Epithelial cell of prostate (primary cell): ENCODE measurements at regions not wholly inside any gene's neighbourhood (a gene's known extent, or its start where the extent isn't known, plus 50 kb on each side); places are given as distances from the start of the nearest gene placed in this dataset.

Source experiments
- DNase-seq: peaks from one replicate; pipeline ENCODE4 v3.0.0-alpha.2; 2011; ENCODE audit warnings: low read depth, low spot score
- H3K27ac ChIP-seq: fragments of 450-650 bp; 2 replicates; pipeline ENCODE4 v1.5.1; 2017; ENCODE audit warnings: mild to moderate bottlenecking

DNA sequence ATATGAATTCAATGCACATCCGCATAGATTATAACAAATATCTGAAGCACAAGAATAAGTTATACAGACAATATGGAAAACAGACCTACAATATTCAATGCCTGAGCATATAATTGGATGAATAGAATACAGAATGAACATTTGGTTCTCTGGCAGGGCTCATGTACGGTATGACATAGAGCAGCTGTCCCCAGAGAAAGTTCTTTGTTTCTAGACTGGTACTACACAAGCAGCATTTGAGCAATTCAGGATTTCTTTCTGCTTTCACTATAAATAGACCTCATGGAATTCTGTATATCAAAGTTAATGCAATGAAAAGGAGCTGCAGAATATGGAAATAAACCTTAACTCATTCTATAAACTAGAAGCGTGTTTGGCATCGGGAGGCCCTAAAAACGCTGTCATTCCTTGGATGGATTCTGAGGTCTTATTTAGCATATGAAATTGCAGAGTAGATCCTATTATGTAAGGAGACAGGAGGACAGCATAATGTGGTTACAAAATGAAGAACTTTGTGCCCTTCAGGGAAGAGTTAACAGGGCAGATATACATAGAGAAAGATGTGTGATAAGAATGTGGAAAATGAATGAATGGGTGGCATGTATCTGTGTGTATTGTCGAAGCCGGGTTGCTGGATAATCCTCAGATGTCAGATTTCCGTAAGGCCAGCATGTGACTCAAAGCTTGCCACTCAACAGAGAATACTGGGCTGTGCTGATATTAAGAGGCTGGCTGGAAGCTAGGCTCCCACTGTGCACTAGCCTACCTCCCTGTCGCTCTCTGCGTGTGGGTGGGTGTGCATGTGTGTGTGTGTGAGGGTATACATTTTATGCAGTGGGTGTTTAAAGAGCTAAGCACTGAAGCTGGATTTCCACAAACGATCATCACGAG lies 103.3 kb upstream of the SLC4A4 start:
- DNase-seq = no peak
- no peak overlapping the region for H3K27ac ChIP-seq

DNA sequence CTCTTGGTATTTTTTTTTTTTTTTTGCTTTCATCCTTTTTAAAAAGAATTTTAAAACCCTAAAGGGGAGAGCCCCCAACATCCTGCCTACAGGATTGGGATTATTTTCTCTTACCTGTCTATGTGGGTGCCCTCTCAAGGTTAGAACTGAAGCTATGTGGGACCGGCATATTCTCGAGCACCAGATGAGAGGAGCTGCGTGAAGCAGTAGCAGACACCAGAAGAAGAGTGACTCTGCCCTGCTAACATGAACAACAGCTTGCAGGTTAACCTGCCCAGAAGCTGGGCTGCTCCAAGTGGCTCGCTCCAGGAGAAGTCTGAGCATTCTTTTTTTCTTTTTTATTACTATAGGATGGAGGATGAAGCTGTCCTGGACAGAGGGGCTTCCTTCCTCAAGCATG lies 102.6 kb upstream of the SLC4A4 start:
- no peak for DNase-seq
- H3K27ac ChIP-seq = no peak overlapping the region

DNA sequence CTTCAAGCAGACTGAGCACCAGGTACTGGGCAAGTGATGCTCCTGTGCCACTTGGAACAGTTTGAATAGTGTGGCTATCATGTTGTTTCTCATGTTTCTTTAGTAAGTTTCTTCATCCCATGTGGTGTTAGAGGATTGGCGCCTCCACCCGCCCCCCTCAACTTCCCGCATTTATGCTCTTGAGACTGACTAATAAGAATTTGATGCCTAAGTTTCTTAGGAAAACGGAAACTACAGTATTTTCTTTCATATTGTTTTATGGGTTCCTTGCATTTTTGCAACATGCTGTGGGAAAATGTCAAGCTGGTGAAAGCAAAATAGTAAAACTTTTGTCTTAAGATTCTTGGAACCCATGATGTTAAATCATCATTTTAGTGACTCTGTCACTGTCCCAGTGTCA lies 101.2 kb upstream of the SLC4A4 start:
- H3K27ac ChIP-seq = no peak overlapping the region
- no peak for DNase-seq

DNA sequence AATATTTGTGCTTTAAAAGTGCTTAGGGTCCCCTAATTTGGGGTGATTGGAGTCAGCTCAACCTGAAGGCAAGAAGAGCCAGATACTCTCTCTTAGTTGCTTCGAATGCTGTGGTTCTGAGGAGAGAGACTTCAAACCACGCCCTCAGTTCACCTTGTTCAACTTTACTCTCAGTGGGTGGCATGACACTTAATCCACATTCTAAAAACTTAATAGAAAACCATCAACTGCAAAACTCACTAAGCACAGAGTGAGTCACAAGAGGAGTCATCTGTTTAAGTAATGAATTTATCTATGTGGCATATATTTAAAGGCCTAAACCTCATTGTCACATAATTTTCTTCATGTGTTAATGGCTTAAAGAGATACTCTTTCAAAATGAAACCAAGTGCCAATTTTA lies 99.5 kb upstream of the SLC4A4 start:
- no peak overlapping the region for H3K27ac ChIP-seq
- no peak for DNase-seq

DNA sequence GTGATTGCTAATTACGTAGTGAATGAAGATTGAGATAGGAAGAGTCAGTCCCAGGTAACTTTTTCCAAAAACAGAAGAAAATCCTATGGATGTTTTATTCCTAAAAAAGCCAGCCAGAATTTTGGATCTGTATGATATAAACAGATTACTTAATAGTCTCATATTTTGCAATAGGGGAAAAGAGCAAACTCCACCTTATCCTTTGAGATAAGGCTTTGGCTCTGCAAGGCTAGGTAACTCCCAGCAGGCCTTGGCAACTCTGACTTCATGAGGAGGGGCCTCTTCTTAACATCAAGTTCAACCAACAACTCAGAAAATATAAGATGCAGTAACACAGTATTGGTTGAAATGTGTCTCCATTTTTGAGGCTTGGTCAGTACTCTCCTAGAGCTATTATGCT lies 98.7 kb upstream of the SLC4A4 start:
- DNase-seq = no peak
- H3K27ac ChIP-seq = no peak overlapping the region

DNA sequence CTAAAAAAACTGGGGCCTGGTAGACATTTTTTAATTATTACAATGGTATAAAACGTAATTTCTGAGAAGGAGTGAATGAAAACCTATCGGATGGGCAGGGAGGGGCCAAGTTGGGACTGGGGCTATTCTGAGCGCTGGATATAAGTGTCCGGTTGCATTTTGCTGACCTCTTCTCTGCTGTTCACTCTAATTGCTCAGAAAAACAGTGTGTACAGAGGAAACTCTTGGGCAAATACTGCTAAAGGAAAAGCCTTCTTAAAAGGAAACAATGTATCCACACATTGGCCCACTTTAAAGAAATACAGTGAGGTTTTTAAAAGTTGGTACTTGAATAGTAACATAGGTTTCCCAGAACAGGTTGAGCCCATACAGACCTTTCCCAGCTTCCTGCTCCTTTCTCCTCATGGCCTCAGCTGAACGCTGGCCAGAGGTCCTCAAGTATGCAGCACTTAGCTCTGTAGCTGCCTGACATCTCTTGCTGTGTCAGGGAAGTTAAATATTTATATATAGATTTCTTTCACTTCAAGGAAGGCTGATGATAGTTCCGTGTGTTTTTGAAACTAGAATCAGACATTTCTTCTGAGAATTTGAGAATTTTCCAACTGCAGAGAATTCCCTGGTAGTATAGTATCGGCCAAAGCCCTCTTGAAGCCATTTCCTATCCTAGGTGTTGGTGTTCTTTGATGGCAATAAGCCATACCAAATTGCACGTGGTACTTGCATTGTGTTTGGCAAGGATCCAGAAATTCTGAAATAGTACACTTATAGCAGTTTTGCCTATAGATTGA lies 97.1 kb upstream of the SLC4A4 start:
- no peak for DNase-seq
- no peak overlapping the region for H3K27ac ChIP-seq

DNA sequence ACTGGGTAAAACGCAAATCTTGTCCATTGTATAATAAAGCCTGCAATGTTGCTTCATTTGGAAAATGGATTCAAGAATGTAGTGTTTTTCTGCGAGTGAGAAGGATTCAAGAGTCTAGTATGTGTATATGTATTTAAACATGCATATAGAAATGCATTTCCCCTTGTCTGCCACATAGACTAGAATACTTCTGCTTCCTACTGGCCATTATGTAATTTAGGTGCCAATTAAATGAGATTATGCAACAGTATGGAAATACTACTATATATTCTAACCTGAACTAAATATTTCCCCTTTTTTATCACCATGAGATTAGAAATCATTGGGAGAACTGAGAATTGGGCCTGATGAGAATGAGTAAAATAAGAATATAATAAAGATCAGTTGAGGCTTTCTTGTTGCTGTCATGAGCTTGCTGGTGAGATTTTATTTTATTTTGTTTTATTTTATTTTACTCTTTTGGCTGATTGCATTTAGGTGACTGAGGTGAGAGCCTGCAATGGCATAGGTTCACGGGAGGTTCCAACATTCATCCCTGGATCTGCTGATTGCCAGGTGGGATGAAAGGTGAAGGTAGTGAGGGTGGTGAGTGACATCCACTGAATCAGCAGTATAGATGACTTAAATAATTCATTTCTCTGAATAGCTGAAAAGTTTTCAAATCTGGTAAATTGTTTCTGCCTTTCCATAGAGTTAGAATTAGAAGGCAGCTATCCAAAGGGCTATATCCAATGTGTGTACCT lies 95.6 kb upstream of the SLC4A4 start:
- DNase-seq = no peak
- H3K27ac ChIP-seq = no peak overlapping the region

DNA sequence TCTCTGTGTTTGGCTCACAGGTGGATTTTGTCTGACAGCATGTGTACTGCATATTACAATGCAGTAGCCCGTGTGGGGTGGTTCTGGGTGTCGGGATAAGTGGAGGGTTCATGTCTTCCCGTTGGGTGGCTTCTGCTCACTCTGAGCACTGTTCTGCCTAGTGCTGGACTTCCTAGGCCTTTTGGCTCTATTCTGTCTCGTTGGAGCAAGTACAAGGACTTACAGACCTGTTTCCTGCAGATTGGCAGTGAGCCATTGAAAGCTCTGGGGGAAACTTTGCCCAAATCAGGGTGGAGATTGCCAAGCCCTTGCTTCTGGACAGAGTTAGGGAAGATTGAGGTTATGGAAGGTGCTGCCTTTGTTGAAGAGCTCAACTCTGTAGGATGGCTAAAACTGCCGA lies 91.1 kb upstream of the SLC4A4 start:
- no peak overlapping the region for H3K27ac ChIP-seq

DNA sequence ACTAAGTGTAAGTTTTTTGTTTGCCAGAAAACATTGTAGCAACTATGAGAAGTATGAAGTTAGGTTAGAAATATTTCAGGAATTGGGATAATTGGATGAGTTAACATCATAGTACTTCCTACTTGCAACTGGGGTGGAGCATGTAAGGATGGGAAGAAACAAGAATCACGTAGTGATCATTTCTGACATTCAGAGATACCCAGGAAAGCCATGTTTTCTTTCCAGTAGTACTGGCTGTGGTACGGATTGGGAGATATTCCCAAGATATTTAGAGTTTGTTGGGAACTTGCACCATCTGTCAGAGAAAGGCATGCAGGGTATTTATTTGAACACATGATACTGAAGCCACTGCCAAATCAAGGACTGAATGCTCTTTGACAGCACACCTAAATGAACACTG lies 87.6 kb upstream of the SLC4A4 start:
- no peak overlapping the region for H3K27ac ChIP-seq
- DNase-seq = no peak

More for the DNA sequence above, 91.1 kb upstream of the SLC4A4 start:
- DNase-seq = no peak

DNA sequence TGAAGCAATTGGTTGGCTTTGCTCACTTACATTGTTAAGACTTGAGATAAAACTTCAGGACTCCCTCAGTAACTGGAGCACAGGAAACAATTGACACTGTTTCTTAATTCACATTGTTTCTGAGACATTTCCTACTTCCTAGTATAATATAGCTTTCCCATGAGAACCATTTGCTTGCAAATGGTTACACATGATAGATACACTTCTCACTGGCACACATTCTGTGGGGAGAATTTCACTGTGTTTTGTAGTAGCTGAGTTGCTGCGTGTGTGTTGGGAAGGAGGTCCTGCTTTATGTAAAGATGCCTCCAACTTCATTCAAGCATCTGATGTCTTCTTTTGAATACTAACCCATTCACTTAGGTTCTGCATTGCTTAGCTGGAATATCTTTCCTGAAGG lies 85.3 kb upstream of the SLC4A4 start:
- H3K27ac ChIP-seq = no peak overlapping the region
- DNase-seq = no peak

DNA sequence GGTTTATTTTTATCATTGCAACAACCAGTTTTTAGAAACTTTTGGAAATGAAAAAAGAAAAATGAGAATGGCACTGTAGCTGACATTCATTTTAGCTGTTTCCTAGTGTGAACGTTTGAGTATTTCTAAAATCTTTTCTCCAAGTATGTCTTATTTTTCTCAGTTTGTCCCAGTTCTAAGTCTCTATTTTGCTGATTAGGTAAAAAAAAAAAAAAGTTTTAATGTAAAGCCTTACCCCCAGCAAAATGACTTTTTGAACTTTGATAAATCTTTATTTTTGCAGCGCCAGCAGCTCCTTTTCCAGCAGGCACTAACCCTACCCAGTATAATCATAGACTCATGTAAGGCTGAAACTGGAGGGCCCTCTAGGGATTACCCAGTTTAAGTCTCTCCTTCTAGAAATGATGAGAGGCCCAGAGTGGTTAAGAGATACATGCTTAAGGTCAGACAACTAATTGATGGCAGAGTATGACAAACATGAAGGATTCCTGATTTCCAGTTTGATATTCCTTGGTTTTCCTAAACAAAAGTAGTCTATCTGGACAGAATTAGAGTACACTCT lies 84.3 kb upstream of the SLC4A4 start:
- no peak for DNase-seq
- no peak overlapping the region for H3K27ac ChIP-seq

DNA sequence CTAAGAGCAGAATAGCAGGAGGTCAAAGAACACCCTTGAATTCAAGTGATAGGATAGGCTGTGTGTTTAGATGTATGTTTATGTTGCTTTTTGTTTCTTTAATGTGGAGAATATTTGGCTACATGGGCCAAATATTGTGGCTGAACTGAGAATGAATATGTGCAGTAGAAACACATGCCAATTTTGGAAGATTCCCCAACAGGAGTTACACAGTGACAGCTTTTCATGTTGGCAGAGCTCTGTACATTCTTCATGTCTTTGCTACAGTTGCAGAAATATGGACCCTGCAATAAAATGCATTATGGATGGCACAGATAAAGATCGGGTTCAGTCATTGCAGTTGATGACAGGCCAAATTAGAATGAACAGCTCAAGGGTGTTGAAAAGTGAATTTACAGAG lies 82.8 kb upstream of the SLC4A4 start:
- H3K27ac ChIP-seq = no peak overlapping the region
- DNase-seq = no peak

DNA sequence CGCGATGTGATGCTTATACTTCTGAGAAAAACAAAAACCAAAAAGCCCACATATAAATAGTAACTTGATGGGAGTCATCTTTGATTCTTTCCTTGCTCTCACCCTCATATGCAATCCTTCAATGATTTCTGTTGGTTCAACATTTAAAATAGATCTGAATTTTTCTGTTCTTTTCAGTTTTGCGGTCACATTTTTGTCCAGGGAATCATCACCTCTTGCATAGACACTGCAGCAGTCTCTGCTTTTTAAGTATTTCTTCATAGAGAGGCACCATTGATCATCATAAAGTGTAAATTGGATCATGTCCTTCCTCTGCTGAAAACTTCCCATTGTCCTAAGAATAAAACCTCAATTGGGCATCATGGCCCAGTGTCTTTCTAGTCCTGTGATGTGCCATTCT lies 81.1 kb upstream of the SLC4A4 start:
- no peak for DNase-seq
- no peak overlapping the region for H3K27ac ChIP-seq

DNA sequence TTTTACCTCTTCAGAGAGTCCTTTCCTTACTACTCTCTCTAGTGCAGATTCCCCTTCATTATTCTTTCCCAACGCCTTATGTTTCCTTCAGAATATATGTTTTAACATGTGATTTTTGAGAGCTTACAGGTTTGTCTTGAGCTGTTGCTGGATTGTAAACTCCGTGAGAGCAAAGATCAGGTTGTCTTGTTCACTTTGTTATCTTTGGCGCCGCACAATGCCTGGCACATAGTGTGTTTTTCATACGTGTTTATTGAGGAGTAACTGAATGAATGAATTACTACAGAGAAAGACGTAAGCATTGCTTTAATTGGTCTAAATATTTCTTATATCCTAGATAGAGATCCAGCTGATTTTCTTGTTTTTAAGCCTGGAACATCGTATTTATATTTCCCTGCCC lies 80.5 kb upstream of the SLC4A4 start:
- DNase-seq = no peak
- no peak overlapping the region for H3K27ac ChIP-seq

DNA sequence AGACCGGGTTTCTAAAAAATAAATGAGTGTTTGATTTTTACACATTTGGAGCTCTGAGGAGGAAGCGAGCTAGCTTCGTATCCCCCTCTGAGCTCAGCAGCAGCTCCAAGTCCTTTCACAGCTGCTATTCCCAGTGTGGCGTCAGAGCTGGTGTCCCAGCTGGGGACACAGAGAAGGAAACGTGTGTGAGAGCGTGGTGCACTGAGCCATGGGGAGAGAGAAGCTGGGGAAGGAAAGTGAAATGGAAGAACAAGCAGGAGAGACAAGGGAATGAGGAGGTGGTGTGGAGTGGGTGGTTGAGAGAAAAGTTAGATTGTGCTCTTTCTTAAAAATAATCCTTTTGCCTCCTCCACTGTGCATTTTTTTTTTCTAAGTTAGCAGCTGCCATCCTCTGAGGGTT lies 79.5 kb upstream of the SLC4A4 start:
- peak overlapping the region; percentile 67 for H3K27ac ChIP-seq
- DNase-seq = no peak

DNA sequence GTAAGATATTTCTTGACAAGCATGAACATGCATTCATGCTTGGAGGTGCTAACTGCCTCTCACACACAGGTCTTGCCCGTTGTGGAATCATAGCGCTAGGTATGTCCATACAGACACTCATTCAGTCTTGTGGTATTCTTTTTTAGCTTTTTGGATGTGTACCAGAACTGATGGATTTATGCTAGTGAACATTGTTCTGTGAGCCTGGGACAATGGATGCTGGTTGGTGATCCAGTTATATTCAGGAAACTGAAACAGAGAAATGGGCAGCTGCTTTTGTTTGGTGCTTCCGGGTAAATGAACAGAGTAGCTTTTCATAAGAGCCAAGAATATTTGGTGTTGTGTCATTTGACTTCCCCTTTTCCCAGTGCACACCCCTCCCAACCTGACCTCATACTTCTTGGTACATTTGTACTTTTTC lies 78.9 kb upstream of the SLC4A4 start:
- peak; percentile 81 for DNase-seq
- H3K27ac ChIP-seq = peak overlapping the region; percentile 67

DNA sequence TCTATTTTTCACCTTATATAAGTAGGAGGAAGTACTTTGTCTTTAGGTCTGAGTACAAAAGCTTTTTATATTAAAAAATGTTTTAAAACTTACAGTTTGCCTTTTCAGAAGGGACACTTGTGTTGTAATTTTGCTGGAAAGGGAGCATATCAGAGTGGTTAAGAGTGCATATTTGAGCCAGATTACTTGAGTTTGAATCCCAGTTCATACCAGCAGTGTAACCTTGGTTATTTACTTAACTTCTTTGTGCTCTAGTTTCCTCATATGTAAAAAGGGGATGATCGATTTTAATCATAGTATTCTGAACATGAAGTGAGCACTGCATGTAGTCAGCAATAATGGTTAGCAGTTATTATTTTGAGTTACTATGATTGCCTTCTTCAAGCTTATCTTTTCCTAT lies 78.3 kb upstream of the SLC4A4 start:
- peak overlapping the region; percentile 67 for H3K27ac ChIP-seq
- DNase-seq = no peak

DNA sequence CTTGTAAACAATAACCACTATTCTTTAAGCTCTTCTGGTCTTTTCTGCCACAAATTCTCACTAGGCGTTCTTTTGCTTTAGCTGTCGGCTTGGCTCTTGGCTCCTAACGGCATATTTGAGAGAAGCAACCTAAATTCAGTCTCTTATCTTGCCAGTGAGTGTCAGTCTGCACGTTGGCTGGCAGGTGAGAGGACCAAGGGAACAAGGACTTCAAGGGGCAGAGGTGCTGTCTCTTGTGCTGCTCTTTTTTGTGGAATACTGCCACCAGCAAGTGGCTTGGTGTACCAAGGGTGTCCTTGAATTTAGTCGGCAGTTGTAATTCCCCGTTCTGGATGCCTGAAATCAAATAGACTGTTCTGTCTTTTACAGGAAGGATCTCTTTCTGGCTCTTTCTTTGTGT lies 77.8 kb upstream of the SLC4A4 start:
- no peak overlapping the region for H3K27ac ChIP-seq
- DNase-seq = no peak

DNA sequence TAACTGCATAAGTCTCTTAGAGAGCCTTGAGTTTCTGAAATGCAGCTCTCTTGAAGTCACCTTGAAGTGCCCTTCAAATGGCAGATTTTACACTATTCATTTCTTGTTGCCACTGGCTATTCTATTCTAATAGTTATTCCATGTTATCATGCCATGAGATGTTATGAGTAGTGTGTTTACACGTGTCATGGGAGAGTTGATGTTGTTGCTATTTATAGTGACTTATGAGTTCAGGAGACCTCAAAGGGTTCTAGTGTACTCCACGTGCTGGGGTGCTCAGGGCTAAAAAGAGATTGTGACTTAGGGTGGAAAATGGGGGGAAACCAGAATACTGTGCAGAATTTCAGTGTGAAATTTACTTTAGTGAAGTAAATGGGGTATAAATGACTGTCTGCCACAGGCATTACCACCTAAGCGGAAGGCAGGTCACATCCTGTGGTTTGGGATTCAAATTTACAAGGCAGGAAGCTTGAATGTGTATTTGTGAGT lies 77.1 kb upstream of the SLC4A4 start:
- DNase-seq = no peak

DNA sequence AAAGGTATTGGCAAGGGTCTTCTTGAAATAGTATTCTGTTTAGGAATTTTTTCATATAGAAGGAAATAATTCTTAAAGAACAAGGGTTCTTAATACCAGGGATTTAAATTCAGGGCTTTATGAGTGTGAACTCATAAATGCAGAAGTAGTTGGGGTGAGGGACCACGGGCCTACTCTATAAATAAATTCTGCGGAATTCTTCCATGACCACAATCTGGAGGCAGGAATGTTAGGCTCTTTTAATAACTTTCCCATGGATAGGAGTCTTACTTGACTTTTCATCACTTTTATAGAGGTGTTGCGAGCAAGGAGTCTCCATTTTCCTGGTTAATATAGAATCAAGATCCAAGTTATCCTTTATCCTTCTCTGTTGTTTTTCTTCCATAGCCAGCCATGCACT lies 76.7 kb upstream of the SLC4A4 start:
- no peak overlapping the region for H3K27ac ChIP-seq
- DNase-seq = no peak

More for the DNA sequence above, 77.1 kb upstream of the SLC4A4 start:
- H3K27ac ChIP-seq = no peak overlapping the region
